ENCODE measurements at regions not wholly inside any gene's neighbourhood (a gene's known extent, or its start where the extent isn't known, plus 50 kb on each side); places are given as distances from the start of the nearest gene placed in this dataset.

DNA sequence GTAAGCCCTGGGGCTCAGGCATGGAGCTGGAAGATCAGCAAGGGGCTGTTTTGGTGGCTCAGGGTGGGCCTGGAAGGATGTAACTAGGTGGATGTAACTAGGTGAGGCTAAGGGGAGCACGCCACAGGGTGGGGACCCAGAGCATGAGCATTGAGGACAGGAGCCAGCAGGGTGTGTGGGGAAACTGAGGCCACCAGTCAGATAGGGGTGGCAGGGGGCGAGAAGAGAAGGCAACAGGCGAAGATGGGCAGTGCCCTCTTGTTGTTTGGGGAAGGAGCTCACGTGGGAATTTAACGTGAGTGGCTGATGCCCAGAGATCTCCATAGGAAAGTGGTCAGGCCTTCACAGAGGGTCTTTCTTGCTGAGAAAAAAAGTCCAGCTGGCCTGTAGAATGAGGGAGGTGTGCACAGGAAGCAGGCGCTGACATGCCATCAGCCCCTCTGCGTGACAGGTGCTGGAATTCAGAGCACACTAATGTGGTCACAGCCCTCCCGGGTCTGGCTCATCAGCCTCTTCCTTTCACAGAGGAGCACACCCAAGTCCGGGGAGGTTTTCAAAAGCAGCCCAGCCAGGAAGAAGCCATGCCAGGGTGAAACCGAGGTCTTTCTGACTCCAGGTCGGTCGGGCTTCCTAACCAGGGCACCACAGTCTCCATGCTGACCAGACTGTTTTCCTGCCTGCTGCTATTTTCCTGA lies 54.6 kb upstream of the PAX6 start:
- Histone ChIP-seq H3K4me3 (replicated peaks in 1 of 4; ENCODE audit: control extremely low read depth in 1 of 4, insufficient read depth in 1 of 4, low read depth in 3 of 4, low read length in 4 of 4) (no peak overlapping the region), H3K27me3 (ENCODE audit: control insufficient read depth, insufficient read depth, low read length) (no peaks in the 10 kb centered on the region), H3K9me3 (ENCODE audit: control insufficient read depth, insufficient read depth, low read depth, low read length) (no peaks in the 10 kb centered on the region), H3K4me2 (ENCODE audit: extremely low read depth, insufficient read depth, low read length) (no peak overlapping the region), H3K36me3 (ENCODE audit: control insufficient read depth, insufficient read depth, low read length) (no peaks in the 10 kb centered on the region), H2AFZ (ENCODE audit: low read length) (no peak overlapping the region), H3K27ac (ENCODE audit: insufficient read depth, low read length) (no peak overlapping the region), H3K79me2 (ENCODE audit: control insufficient read depth, insufficient read depth, low read length) (no peaks in the 10 kb centered on the region), H4K20me1 (ENCODE audit: control insufficient read depth, extremely low read depth, insufficient read depth, low read length) (no peaks in the 10 kb centered on the region), H3K4me1 (ENCODE audit: control insufficient read depth, extremely low read depth, insufficient read depth, low read length) (no peaks in the 10 kb centered on the region), H3K9ac (ENCODE audit: insufficient read depth, low read length) (no peak overlapping the region)
- DNase-seq (ENCODE audit: low read depth in 2 of 2): no peak
- no peak for TF ChIP-seq EZH2 (IDR thresholded peaks at IDR 0.05; ENCODE audit: low read length, missing control alignments)
- TF ChIP-seq, protein P1, sequence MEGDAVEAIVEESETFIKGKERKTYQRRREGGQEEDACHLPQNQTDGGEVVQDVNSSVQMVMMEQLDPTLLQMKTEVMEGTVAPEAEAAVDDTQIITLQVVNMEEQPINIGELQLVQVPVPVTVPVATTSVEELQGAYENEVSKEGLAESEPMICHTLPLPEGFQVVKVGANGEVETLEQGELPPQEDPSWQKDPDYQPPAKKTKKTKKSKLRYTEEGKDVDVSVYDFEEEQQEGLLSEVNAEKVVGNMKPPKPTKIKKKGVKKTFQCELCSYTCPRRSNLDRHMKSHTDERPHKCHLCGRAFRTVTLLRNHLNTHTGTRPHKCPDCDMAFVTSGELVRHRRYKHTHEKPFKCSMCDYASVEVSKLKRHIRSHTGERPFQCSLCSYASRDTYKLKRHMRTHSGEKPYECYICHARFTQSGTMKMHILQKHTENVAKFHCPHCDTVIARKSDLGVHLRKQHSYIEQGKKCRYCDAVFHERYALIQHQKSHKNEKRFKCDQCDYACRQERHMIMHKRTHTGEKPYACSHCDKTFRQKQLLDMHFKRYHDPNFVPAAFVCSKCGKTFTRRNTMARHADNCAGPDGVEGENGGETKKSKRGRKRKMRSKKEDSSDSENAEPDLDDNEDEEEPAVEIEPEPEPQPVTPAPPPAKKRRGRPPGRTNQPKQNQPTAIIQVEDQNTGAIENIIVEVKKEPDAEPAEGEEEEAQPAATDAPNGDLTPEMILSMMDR (conservative IDR thresholded peaks at IDR 0.05 in 1 of 2, IDR thresholded peaks at IDR 0.05 in 1 of 2; ENCODE audit: low read depth in 1 of 2, low read length in 2 of 2): no peak

DNA sequence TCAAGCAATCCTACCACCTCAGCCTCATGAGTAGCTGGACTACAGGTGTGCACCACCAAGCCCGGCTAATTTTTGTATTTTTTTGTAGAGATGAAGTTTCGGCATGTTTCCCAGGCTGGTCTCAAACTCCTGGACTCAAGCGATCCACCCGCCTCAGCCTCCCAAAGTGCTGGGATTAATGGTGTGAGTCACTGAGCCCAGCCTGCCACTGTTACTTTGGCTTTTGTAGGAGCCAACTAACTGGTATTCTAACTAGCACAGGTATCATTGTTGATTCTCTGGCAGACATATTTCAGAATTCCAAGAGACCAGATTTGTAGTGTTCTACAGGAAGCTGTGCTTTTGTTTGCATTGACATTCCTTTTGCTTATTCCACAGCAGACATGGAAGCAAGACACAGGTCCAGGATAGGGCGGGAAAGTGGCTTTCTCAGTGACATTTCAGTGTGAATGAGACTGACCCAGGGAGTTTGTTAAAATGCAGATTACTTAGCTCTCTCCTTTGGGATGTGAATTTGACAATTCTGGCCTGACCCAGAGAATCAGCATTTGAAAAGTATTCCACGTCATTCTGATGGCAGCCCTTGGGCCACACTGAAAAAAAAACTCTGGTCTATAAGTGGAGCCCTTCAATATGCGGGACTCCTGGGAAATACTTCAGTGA lies 52.2 kb upstream of the PAX6 start:
- TF ChIP-seq EZH2 (IDR thresholded peaks at IDR 0.05; ENCODE audit: low read length, missing control alignments): no peak
- TF ChIP-seq, protein P1 (conservative IDR thresholded peaks at IDR 0.05 in 1 of 2, IDR thresholded peaks at IDR 0.05 in 1 of 2; ENCODE audit: low read depth in 1 of 2, low read length in 2 of 2): no peak
- no peaks in the 10 kb centered on the region for H3K9me3 ChIP-seq (ENCODE audit: control insufficient read depth, insufficient read depth, low read depth, low read length)
- DNase-seq (ENCODE audit: low read depth in 2 of 2): no peak

DNA sequence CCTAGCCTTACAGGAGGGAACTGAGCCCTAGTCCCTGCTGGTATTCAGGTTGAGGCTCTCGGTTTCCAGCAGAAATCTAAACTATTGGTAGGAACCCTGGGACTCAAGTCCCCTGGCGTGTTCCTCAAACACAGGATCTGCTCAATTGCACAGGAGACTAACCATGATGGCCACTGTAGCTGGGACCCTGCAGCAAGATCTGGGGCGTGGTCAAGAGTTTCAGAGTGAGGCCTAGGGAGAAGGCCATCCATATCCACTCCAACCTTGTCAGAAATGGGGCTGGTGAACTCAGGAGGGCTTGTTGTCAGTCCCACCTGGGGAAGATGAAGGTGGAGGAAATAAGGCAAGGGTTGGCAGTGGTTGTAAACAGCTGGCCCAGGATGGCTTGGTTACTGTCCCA lies 49.9 kb upstream of the PAX6 start:
- Histone ChIP-seq H3K79me2 (ENCODE audit: control insufficient read depth, insufficient read depth, low read length) (no peaks in the 10 kb centered on the region), H3K4me1 (ENCODE audit: control insufficient read depth, extremely low read depth, insufficient read depth, low read length) (no peaks in the 10 kb centered on the region), H3K27me3 (ENCODE audit: control insufficient read depth, insufficient read depth, low read length) (peaks cover 3% of the 10 kb centered on the region), H3K4me3 (replicated peaks in 1 of 4; ENCODE audit: control extremely low read depth in 1 of 4, insufficient read depth in 1 of 4, low read depth in 3 of 4, low read length in 4 of 4) (no peak overlapping the region), H3K9me3 (ENCODE audit: control insufficient read depth, insufficient read depth, low read depth, low read length) (no peaks in the 10 kb centered on the region), H2AFZ (ENCODE audit: low read length) (no peak overlapping the region), H3K9ac (ENCODE audit: insufficient read depth, low read length) (no peak overlapping the region), H3K4me2 (ENCODE audit: extremely low read depth, insufficient read depth, low read length) (no peak overlapping the region), H4K20me1 (ENCODE audit: control insufficient read depth, extremely low read depth, insufficient read depth, low read length) (no peaks in the 10 kb centered on the region), H3K36me3 (ENCODE audit: control insufficient read depth, insufficient read depth, low read length) (no peaks in the 10 kb centered on the region), H3K27ac (ENCODE audit: insufficient read depth, low read length) (no peak overlapping the region)
- TF ChIP-seq, protein P1 (conservative IDR thresholded peaks at IDR 0.05 in 1 of 2, IDR thresholded peaks at IDR 0.05 in 1 of 2; ENCODE audit: low read depth in 1 of 2, low read length in 2 of 2): no peak
- no peak for DNase-seq (ENCODE audit: low read depth in 2 of 2)

More for the DNA sequence above, 52.2 kb upstream of the PAX6 start:
- Histone ChIP-seq H3K4me2 (ENCODE audit: extremely low read depth, insufficient read depth, low read length) (no peak overlapping the region), H3K79me2 (ENCODE audit: control insufficient read depth, insufficient read depth, low read length) (no peaks in the 10 kb centered on the region), H3K27ac (ENCODE audit: insufficient read depth, low read length) (no peak overlapping the region), H3K9ac (ENCODE audit: insufficient read depth, low read length) (no peak overlapping the region), H3K27me3 (ENCODE audit: control insufficient read depth, insufficient read depth, low read length) (peaks cover 3% of the 10 kb centered on the region), H3K4me1 (ENCODE audit: control insufficient read depth, extremely low read depth, insufficient read depth, low read length) (no peaks in the 10 kb centered on the region), H4K20me1 (ENCODE audit: control insufficient read depth, extremely low read depth, insufficient read depth, low read length) (no peaks in the 10 kb centered on the region), H3K4me3 (replicated peaks in 1 of 4; ENCODE audit: control extremely low read depth in 1 of 4, insufficient read depth in 1 of 4, low read depth in 3 of 4, low read length in 4 of 4) (no peak overlapping the region), H2AFZ (ENCODE audit: low read length) (no peak overlapping the region), H3K36me3 (ENCODE audit: control insufficient read depth, insufficient read depth, low read length) (no peaks in the 10 kb centered on the region)
